Endothelial cell of umbilical vein (primary cell): ENCODE measurements at regions not wholly inside any gene's neighbourhood (a gene's known extent, or its start where the extent isn't known, plus 50 kb on each side); places are given as distances from the start of the nearest gene placed in this dataset.

ENCODE experiments used
- BruUV-seq: library from RNA; stranded (reverse); fragments of 400-500 nt; replicated peaks from 2 replicates; lab custom pipeline; 2021; lab: Mats Ljungman, UMichigan
- CTCF ChIA-PET: fragments of 300-600, 350-600 bp; sonication (Branson Sonifier 250); formaldehyde crosslinking; loops from one replicate; lab custom pipeline; 2021; ENCODE audit warnings: antibody characterized with exemption, inconsistent platforms; lab: Charles Lee
- POLR2A ChIA-PET: fragments of 300-600, 350-600 bp; sonication (Branson Sonifier 250); formaldehyde crosslinking; loops from one replicate; lab custom pipeline; 2021; ENCODE audit warnings: antibody characterized with exemption, inconsistent platforms; lab: Charles Lee
- DNase-seq: peaks from one replicate; pipeline ENCODE4 v3.0.0-alpha.2; 2011; ENCODE audit warnings: low read depth, low spot score
- FAIRE-seq: peaks from 2 replicates; lab custom pipeline; 2011; peaks lifted over from hg19 to GRCh38; lab: Jason Lieb, UNC
- H2AFZ ChIP-seq: 2 replicates; pipeline ENCODE4 v1.6.0; 2012; ENCODE audit warnings: low read depth, low read length, control low read depth, inconsistent platforms
- H3K27ac ChIP-seq: 2 replicates; pipeline ENCODE4 v1.5.1; 2011; ENCODE audit warnings: low read depth, mild to moderate bottlenecking, control low read depth, low read length, moderate library complexity; ENCODE audit not compliant: insufficient read depth
- H3K27me3 ChIP-seq, 2 experiments: 2 replicates each; pipeline versions ENCODE4 v1.6.0 to v1.6.1; 2011; ENCODE audit warnings: low read length in 2 of 2, mixed read lengths in 1 of 2; ENCODE audit not compliant: control insufficient read depth in 2 of 2, insufficient read depth in 2 of 2
- H3K36me3 ChIP-seq, 2 experiments: 2 replicates in 1 of 2; 3 replicates in 1 of 2; pipeline ENCODE4 v1.5.1; 2011; ENCODE audit warnings: low read length in 2 of 2, mild to moderate bottlenecking in 1 of 2, moderate library complexity in 1 of 2; ENCODE audit not compliant: control insufficient read depth in 2 of 2, insufficient read depth in 2 of 2; ENCODE audit errors: extremely low read depth in 1 of 2
- H3K4me1 ChIP-seq: 3 replicates; pipeline ENCODE4 v1.5.1; 2011; ENCODE audit warnings: mild to moderate bottlenecking, low read length; ENCODE audit not compliant: control insufficient read depth, insufficient read depth; ENCODE audit errors: extremely low read depth
- H3K4me2 ChIP-seq: 2 replicates; pipeline ENCODE4 v1.6.1; 2011; ENCODE audit warnings: low read length, control low read depth, mixed read lengths; ENCODE audit not compliant: insufficient read depth
- H3K4me3 ChIP-seq, 3 experiments: fragments of 200-600 bp in 1 of 3; sonication (generic), shearing (Covaris generic) in 1 of 3; replicated peaks in 1 of 3; 2 replicates each; pipeline ENCODE4 v1.5.1; 2011 to 2016; ENCODE audit warnings: control low read depth in 3 of 3, low read length in 3 of 3, mild to moderate bottlenecking in 2 of 3, inconsistent platforms in 1 of 3, low read depth in 1 of 3, moderate library complexity in 1 of 3; ENCODE audit not compliant: insufficient read depth in 1 of 3
- H3K79me2 ChIP-seq: 2 replicates; pipeline ENCODE4 v1.6.0; 2012; ENCODE audit warnings: low read length, inconsistent platforms; ENCODE audit not compliant: control insufficient read depth, insufficient read depth
- H3K9ac ChIP-seq: replicated peaks from 2 replicates; pipeline ENCODE3; 2011; ENCODE audit warnings: low read length, control low read depth; ENCODE audit not compliant: insufficient read depth; ENCODE audit errors: extremely low read depth
- H3K9me1 ChIP-seq: replicated peaks from 3 replicates; pipeline ENCODE4 v1.6.0; 2011; ENCODE audit warnings: mild to moderate bottlenecking, low read length; ENCODE audit not compliant: control insufficient read depth, insufficient read depth; ENCODE audit errors: extremely low read depth
- H3K9me3 ChIP-seq: replicated peaks from 2 replicates; pipeline ENCODE4 v1.5.1; 2012; ENCODE audit warnings: low read length, inconsistent platforms; ENCODE audit not compliant: control insufficient read depth, insufficient read depth
- H4K20me1 ChIP-seq: replicated peaks from 2 replicates; pipeline ENCODE3; 2011; ENCODE audit warnings: mild to moderate bottlenecking, low read length; ENCODE audit not compliant: control insufficient read depth, insufficient read depth; ENCODE audit errors: extremely low read depth
- CTCF ChIP-seq, 2 donors: IDR thresholded peaks; 1 replicate in 1 of 2; 2 replicates in 1 of 2; pipeline ENCODE4 v1.5.1; 2011; ENCODE audit warnings: low read length in 2 of 2, mild to moderate bottlenecking in 2 of 2, moderate library complexity in 2 of 2, control low read depth in 1 of 2, inconsistent platforms in 1 of 2, low read depth in 1 of 2; ENCODE audit not compliant: insufficient read depth in 1 of 2; ENCODE audit errors: extremely low read depth in 1 of 2
- EZH2 ChIP-seq: IDR thresholded peaks from 2 replicates; pipeline ENCODE4 v1.6.1; 2012; ENCODE audit warnings: borderline replicate concordance, low read depth, mild to moderate bottlenecking, moderate library complexity, low read length, inconsistent platforms; ENCODE audit not compliant: severe bottlenecking
- FOS ChIP-seq: IDR thresholded peaks from 2 replicates; pipeline ENCODE4 v1.6.1; 2011; ENCODE audit warnings: mild to moderate bottlenecking, low read length, moderate library complexity, borderline replicate concordance; ENCODE audit not compliant: insufficient read depth
- GATA2 ChIP-seq: IDR thresholded peaks from 2 replicates; pipeline ENCODE4 v1.7.0; 2011; ENCODE audit warnings: low read depth, mild to moderate bottlenecking, moderate library complexity, mixed read lengths, low read length; ENCODE audit not compliant: insufficient read length, insufficient read depth
- JUN ChIP-seq: IDR thresholded peaks from 2 replicates; pipeline ENCODE4 v1.6.1; 2011; ENCODE audit warnings: borderline replicate concordance, low read depth; ENCODE audit not compliant: insufficient read length, insufficient read depth
- MAX ChIP-seq: IDR thresholded peaks from 2 replicates; pipeline ENCODE4 v1.6.1; 2011; ENCODE audit not compliant: insufficient read depth, insufficient read length
- MYC ChIP-seq: IDR thresholded peaks from one replicate; pipeline ENCODE4 v1.6.1; 2011; ENCODE audit warnings: mild to moderate bottlenecking, low read depth, low read length
- POLR2A ChIP-seq: IDR thresholded peaks from 2 replicates; pipeline ENCODE4 v1.6.1; 2012; ENCODE audit warnings: low read depth, mild to moderate bottlenecking, control low read depth, low read length
- POLR2AphosphoS5 ChIP-seq: IDR thresholded peaks from 2 replicates; pipeline ENCODE4 v1.6.1; 2012; ENCODE audit warnings: low read depth, mild to moderate bottlenecking, control low read depth, low read length, moderate library complexity; ENCODE audit not compliant: insufficient read depth
- dilution Hi-C: fragments of 300-500 bp; cut with MboI; formaldehyde crosslinking; loops from one replicate; pipeline ENCODE4 v1.15.0; 2019; ENCODE audit warnings: low sequenced_read_pairs; ENCODE audit not compliant: extremely low pct_ligation_motif_present
- intact Hi-C: fragments of 100-400 bp; cut with micrococcal nuclease; formaldehyde crosslinking; loops from one replicate; pipeline ENCODE4 v1.10.0; 2022

DNA sequence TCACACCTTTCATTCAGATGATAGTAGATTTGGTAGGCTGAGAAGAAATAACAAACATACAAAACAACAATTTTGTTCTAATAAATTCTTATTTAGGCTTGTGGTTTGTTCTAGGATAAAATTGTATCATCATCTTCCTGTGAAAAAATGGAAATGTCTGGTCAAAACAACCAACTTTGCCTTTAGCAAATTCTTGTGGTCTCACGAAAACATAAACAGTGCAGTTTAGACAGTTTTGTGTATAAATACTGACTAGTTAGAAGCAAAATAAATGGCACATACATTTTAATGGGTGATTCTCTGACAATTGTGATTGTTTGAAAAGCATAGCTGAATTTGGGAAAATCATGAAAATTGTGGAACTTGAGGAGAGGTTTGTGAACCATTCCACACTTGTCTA lies 180.1 kb downstream of the TDRD15 start:
- no peak overlapping the region for H2AFZ ChIP-seq
- H3K27ac ChIP-seq: no peak overlapping the region
- no peaks in the 10 kb centered on the region for H3K4me1 ChIP-seq
- H3K4me2 ChIP-seq: no peak overlapping the region
- H3K27me3 ChIP-seq: no peaks in the 10 kb centered on the region
- dilution Hi-C loops: no loop called here
- TF ChIP-seq JUN (no peak), FOS (no peak), GATA2 (no peak)
- no peak overlapping the region for H3K4me3 ChIP-seq
- H3K9me3 ChIP-seq: no peaks in the 10 kb centered on the region
- FAIRE-seq: no peak
- no TSS peak for BruUV-seq
- POLR2A ChIA-PET: no interaction called here
- H3K36me3 ChIP-seq: no peaks in the 10 kb centered on the region
- H4K20me1 ChIP-seq: no peaks in the 10 kb centered on the region
- no peak overlapping the region for H3K9ac ChIP-seq
- CTCF ChIA-PET: no interaction called here
- no peaks in the 10 kb centered on the region for H3K9me1 ChIP-seq
- no peaks in the 10 kb centered on the region for H3K79me2 ChIP-seq
- DNase-seq: no peak
- intact Hi-C loops: no loop called here

DNA sequence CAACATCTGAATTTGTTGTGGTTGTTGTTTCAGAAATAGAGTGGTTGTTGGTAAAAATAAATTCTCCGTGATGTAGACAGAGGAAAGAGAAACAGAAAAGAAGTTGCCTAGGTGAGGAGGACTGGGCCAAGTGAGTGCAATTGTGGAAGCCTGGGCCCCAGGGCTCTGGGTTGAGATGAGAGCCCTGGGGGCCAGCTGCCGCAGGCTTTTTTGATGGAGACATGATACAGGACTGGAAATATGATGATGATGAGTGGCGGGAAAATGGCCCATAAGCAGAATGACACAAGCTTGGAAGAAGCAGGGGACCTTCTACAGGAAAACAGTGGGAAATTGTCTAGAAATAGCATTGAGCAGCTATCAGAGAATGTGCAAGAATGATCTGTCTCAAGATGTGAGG lies 181.8 kb downstream of the TDRD15 start:
- intact Hi-C loops: no loop called here
- Histone ChIP-seq H3K27ac (no peak overlapping the region), H3K4me1 (no peaks in the 10 kb centered on the region), H3K36me3 (no peaks in the 10 kb centered on the region), H3K79me2 (no peaks in the 10 kb centered on the region), H3K9me3 (no peaks in the 10 kb centered on the region), H3K4me3 (no peak overlapping the region), H3K9ac (no peak overlapping the region), H3K4me2 (no peak overlapping the region), H3K27me3 (no peaks in the 10 kb centered on the region), H2AFZ (no peak overlapping the region), H3K9me1 (no peaks in the 10 kb centered on the region), H4K20me1 (no peaks in the 10 kb centered on the region)
- no TSS peak for BruUV-seq
- FAIRE-seq (no peak), DNase-seq (no peak)
- POLR2A ChIA-PET: no interaction called here
- dilution Hi-C loops: no loop called here
- TF ChIP-seq JUN (no peak), EZH2 (no peak), GATA2 (no peak), POLR2A (no peak), CTCF (IDR thresholded peaks at IDR 0.05; ENCODE audit: extremely low read depth in 1 of 2, insufficient read depth in 1 of 2, low read depth in 1 of 2, low read length in 2 of 2) (no peak), POLR2AphosphoS5 (no peak), MYC (no peak), FOS (no peak), MAX (no peak)
- CTCF ChIA-PET: no interaction called here
